Lower leg skin (tissue), 4 donors: ENCODE measurements at regions not wholly inside any gene's neighbourhood (a gene's known extent, or its start where the extent isn't known, plus 50 kb on each side); places are given as distances from the start of the nearest gene placed in this dataset.

ENCODE experiments used
- DNase-seq, 2 donors: peaks; one replicate each; pipeline ENCODE4 v3.0.0-alpha.2; 2019; ENCODE audit warnings: low spot score in 2 of 2
- H3K4me3 ChIP-seq: fragments of 200-600 bp; sonication (generic); 2 replicates; pipeline ENCODE4 v1.5.1; 2017; ENCODE audit warnings: mild to moderate bottlenecking, low read depth; ENCODE audit not compliant: poor library complexity, severe bottlenecking
- POLR2A ChIP-seq, 2 donors: fragments of 450-650 bp; IDR thresholded peaks; one replicate each; pipeline ENCODE4 v1.6.1; 2016 to 2017; ENCODE audit warnings: antibody characterized with exemption in 2 of 2, mild to moderate bottlenecking in 1 of 2, moderate library complexity in 1 of 2
- WGBS, 2 donors: methylation state at CpG; one replicate each; pipeline ENCODE4 v1.1.5; 2018; 5-methylcytosine and 5-hydroxymethylcytosine counted together
- intact Hi-C: fragments of 100-400 bp; cut with DNase I; formaldehyde crosslinking; loops from one replicate; pipeline ENCODE4 v1.15.0; 2023; ENCODE audit warnings: low total_unique reads
- TF ChIP-seq, protein P1 (sequence below), 3 donors: fragments of 450-650 bp; IDR thresholded peaks; one replicate each; pipeline ENCODE4 v1.5.1; 2016; ENCODE audit warnings: antibody characterized with exemption in 3 of 3, mild to moderate bottlenecking in 3 of 3, moderate library complexity in 2 of 3

DNA sequence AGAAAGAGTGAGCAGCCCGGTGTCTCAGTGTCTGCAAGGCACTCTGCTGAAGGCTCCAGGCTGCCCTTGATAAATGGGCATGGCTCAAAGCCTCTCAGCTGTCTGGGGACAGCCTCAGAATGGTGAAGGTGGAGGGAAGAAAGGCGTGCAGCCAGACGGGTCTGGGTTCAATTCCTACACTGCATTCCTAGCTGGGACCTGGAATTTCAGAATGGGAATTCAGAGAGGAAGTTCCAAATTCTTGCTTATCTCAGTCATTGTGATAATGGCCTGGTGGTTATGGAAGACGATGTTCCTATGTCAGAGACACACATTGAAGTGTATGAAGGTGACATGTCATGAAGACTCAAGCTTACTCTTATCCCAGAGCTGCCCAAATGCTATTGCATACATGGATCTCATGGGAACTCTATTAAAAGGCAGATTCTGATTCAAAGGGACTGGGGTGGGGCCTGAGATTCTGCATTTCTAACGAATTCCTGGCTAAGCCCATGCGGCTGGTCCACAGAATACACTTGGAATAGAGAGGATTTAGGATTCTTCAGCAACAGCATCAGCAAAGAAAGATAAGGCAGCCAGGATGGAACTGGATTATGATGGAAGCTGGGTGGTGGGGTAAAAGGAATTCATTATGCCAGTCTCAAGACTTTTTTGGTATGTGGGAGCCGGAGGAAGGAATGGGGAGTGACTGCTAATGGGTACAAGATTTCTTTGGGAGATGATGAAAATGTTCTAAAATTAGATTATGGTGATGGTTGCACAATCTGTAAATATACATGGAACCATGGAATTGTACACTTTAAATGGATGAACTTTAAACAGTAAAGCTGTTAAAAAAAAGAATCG is 82.6 kb upstream of the ZMIZ1 start:
- no peak for TF ChIP-seq POLR2A (IDR thresholded peaks at IDR 0.05)
- TF ChIP-seq, protein P1, sequence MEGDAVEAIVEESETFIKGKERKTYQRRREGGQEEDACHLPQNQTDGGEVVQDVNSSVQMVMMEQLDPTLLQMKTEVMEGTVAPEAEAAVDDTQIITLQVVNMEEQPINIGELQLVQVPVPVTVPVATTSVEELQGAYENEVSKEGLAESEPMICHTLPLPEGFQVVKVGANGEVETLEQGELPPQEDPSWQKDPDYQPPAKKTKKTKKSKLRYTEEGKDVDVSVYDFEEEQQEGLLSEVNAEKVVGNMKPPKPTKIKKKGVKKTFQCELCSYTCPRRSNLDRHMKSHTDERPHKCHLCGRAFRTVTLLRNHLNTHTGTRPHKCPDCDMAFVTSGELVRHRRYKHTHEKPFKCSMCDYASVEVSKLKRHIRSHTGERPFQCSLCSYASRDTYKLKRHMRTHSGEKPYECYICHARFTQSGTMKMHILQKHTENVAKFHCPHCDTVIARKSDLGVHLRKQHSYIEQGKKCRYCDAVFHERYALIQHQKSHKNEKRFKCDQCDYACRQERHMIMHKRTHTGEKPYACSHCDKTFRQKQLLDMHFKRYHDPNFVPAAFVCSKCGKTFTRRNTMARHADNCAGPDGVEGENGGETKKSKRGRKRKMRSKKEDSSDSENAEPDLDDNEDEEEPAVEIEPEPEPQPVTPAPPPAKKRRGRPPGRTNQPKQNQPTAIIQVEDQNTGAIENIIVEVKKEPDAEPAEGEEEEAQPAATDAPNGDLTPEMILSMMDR (IDR thresholded peaks at IDR 0.05), result no peak
- intact Hi-C loops, result no loop called here
- 91 to 93% methylated on average over 8 of the region's 8 CpGs for WGBS, 2 donors
- DNase-seq, result no peak
- no peak overlapping the region for H3K4me3 ChIP-seq

DNA sequence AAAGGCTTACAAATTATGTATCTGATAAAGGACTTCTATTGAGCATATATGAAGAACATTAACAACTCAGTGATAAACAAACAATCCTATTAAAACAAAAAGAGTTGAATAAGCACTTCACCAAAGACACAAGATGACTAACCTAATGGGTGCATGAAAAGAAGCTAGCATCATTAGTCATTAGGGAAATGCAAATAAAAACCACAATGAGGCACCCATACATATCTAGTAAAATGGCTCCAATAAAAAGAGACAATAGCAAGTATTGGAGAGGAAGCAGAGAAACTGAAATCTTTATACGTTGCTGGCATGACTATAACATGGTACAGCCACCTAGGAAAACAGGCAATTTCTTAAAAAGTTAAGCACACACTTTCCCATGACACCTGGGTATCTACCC is 77.6 kb upstream of the ZMIZ1 start:
- DNase-seq, result no peak
- H3K4me3 ChIP-seq, result no peak overlapping the region
- 51 to 59% methylated on average over 1 of the region's 1 CpG for WGBS, 2 donors
- intact Hi-C loops, result no loop called here
- no peak for TF ChIP-seq POLR2A (IDR thresholded peaks at IDR 0.05)
- TF ChIP-seq, protein P1 (IDR thresholded peaks at IDR 0.05), result no peak

DNA sequence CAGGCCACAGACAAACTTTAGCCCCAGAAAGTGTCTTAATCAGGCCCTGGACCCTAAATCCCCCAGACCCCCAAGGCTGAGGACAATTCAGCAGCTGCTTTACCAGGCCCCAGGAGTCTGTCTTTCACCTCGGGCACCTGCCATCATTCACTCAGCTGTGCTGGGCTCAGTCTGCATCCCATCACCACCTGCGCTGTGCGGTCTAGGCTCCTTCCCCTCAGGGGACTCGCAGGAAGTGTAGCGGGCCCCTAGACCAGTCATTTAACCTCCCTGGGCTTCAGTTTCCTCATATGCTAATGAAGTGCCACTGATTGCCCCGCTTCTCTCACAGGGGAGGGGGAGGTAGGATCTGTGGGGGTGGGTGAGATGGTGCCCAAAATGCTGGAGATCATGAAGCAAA is 76.4 kb upstream of the ZMIZ1 start:
- TF ChIP-seq, protein P1 (IDR thresholded peaks at IDR 0.05), result no peak
- TF ChIP-seq POLR2A (IDR thresholded peaks at IDR 0.05), result no peak
- no peak overlapping the region for H3K4me3 ChIP-seq
- 86 to 87% methylated on average over 6 of the region's 6 CpGs for WGBS, 2 donors
- intact Hi-C loops, result no loop called here
- no peak for DNase-seq

DNA sequence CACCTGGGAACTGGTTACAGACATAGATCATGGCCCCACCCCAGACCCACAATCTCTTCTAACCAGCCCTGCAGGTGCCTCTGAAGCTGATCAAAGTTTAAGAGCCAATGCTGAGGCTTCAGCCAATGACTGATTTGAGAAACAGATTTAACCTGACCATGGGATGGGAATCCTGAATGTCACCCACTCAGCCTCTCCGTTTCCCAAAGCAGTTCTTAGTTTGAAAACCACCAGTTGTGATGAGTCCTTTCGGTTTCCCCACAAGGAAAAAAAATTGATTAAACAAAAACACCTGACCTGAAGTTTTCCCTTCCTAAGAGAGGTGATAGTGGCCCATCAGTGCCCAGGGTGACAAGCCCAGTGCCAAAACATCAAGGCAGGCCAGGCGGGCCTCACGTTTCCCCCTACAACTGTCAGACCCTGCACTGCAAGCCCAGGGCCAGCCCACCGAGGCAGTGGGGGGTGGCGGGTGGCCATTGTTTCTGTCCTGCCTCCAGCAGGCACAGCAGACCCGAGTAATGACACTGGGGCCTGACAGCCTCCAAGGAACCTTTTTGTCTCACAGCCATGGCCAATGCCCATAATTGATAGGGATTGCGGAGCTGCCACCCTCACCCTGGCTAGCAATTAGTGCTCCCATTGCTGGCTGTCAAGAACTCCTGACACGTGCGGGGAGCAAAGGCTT is 75.4 kb upstream of the ZMIZ1 start:
- intact Hi-C loops, result no loop called here
- 82 to 87% methylated on average over 9 to 10 of the region's 10 CpGs for WGBS, 2 donors
- TF ChIP-seq, protein P1 (IDR thresholded peaks at IDR 0.05), result no peak
- TF ChIP-seq POLR2A (IDR thresholded peaks at IDR 0.05), result no peak
- H3K4me3 ChIP-seq, result no peak overlapping the region
- no peak for DNase-seq

DNA sequence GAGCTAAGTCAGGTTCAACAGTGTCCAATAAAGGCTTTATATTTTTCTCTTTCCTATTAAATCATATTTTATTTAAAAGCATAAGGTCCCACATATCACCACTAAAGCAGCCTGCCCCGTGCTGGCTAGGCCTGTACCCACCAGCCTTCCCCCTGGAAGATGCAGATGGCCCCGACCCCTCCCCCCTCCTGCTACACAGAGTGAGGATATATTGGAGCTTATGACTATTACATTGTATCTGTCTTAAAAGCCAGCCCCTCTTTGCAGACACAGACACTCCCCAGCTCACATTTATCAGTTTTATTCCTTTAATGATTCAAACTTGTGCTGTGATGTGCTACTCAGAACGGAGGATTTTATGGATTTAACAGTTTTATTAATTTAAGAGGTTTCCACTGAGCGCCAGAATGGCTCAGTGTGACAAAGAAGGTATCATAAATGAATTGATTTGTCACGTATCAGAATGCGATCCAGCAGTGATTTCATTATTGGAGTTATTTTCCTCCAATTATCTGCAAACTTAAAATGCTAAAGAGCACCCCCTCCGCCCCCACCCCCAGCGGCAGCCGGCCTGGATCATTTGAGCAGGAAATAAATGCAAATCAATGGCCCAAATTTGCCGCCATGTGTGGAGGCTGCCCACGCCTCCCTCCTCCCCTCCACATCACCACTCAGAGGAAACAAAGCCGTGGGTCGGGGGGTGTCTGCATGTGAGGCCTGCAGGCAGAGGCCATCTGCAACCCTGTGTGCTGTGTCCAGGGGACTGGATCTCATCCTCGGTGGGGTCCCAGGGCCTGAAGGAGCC is 72.6 kb upstream of the ZMIZ1 start:
- TF ChIP-seq, protein P1 (IDR thresholded peaks at IDR 0.05), result no peak
- no peak for TF ChIP-seq POLR2A (IDR thresholded peaks at IDR 0.05)
- 89 to 93% methylated on average over 14 of the region's 14 CpGs for WGBS, 2 donors
- DNase-seq, result no peak
- H3K4me3 ChIP-seq, result no peak overlapping the region
- intact Hi-C loops, result no loop called here
